Smooth muscle cell (in vitro differentiated cells): ENCODE measurements at regions not wholly inside any gene's neighbourhood (a gene's known extent, or its start where the extent isn't known, plus 50 kb on each side); places are given as distances from the start of the nearest gene placed in this dataset.

Experiments used
- DNase-seq: peaks from one replicate; lab custom pipeline; 2025; ENCODE audit not compliant: unreplicated experiment; lab: John Stamatoyannopoulos, UW
- H2AFZ ChIP-seq: fragments of 200-600 bp; sonication (generic); 2 replicates; pipeline ENCODE4 v1.6.0; 2016; ENCODE audit warnings: antibody characterized with exemption, low read depth, mild to moderate bottlenecking
- H3F3A ChIP-seq: fragments of 200-600 bp; sonication (generic); 2 replicates; pipeline ENCODE4 v1.6.0; 2017; ENCODE audit warnings: antibody characterized with exemption, low read depth
- H3K27ac ChIP-seq: fragments of 200-600 bp; sonication (generic); 2 replicates; pipeline ENCODE4 v1.5.1; 2016; ENCODE audit warnings: low read depth, mild to moderate bottlenecking
- H3K27me3 ChIP-seq: fragments of 200-600 bp; sonication (generic); 2 replicates; pipeline ENCODE4 v1.6.1; 2016; ENCODE audit warnings: low read depth, mild to moderate bottlenecking
- H3K36me3 ChIP-seq: fragments of 200-600 bp; sonication (generic); 2 replicates; pipeline ENCODE4 v1.5.1; 2016; ENCODE audit warnings: low read depth
- H3K4me1 ChIP-seq: fragments of 200-600 bp; sonication (generic); 2 replicates; pipeline ENCODE4 v1.5.1; 2016; ENCODE audit warnings: low read depth
- H3K4me2 ChIP-seq: fragments of 200-600 bp; sonication (generic); 2 replicates; pipeline ENCODE4 v1.6.0; 2016; ENCODE audit warnings: mild to moderate bottlenecking
- H3K4me3 ChIP-seq: fragments of 200-600 bp; sonication (generic); 2 replicates; pipeline ENCODE4 v1.5.1; 2016; ENCODE audit warnings: mild to moderate bottlenecking
- H3K79me2 ChIP-seq: fragments of 200-600 bp; sonication (generic); 2 replicates; pipeline ENCODE4 v1.6.0; 2016; ENCODE audit warnings: low read depth, mild to moderate bottlenecking
- H3K9ac ChIP-seq: fragments of 200-600 bp; sonication (generic); 2 replicates; pipeline ENCODE4 v1.6.0; 2016; ENCODE audit warnings: low read depth
- H3K9me3 ChIP-seq: fragments of 200-600 bp; sonication (generic); replicated peaks from 2 replicates; pipeline ENCODE4 v1.5.1; 2016; ENCODE audit warnings: low read depth
- H4K20me1 ChIP-seq: fragments of 200-600 bp; sonication (generic); 2 replicates; pipeline ENCODE4 v1.6.0; 2016; ENCODE audit warnings: low read depth
- CTCF ChIP-seq: fragments of 200-600 bp; sonication (generic); IDR thresholded peaks from 2 replicates; pipeline ENCODE4 v1.5.1; 2017; ENCODE audit warnings: borderline replicate concordance, mild to moderate bottlenecking, antibody characterized with exemption; ENCODE audit not compliant: insufficient read depth, poor library complexity, severe bottlenecking
- WGBS: methylation state at CpG from one replicate; pipeline ENCODE4 v1.1.7; 2016; ENCODE audit warnings: low lambda C conversion rate; 5-methylcytosine and 5-hydroxymethylcytosine counted together

- Histone ChIP-seq H3K27me3 (peaks cover 6% of the 10 kb centered on the region), H3F3A (no peaks in the 10 kb centered on the region), H3K9ac (no peak overlapping the region), H2AFZ (no peak overlapping the region), H3K4me2 (no peak overlapping the region), H3K36me3 (no peaks in the 10 kb centered on the region), H3K9me3 (no peaks in the 10 kb centered on the region), H3K4me1 (no peaks in the 10 kb centered on the region), H4K20me1 (no peaks in the 10 kb centered on the region), H3K4me3 (no peak overlapping the region), H3K79me2 (no peaks in the 10 kb centered on the region), H3K27ac (no peak overlapping the region)
- WGBS = 58% methylated on average over 3 of the region's 3 CpGs
- no peak for TF ChIP-seq CTCF
- no peak for DNase-seq
These were observed 172.2 kb upstream of the PDE1C start for GRCh38 chr7:32242436-32242835.

DNA sequence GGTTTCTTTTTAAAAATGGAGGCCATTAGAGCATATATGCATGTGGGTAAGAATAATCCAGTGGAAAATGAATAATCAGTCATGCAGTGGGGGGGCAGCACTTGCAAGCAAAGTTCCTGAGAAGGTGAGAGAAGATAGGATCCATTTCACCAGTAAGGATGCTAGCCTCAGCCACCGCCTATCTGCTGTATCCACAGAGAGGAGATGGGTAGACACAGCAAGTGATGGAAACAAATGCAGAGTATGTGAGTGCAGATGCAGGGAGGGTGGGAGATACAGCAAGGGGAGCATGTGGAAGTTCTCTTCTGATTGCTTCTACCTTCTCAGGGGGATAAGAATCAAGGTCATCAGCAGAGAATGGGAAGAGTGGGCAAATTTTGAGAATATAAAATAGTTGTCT lies 171.4 kb upstream of the PDE1C start:
- Histone ChIP-seq H4K20me1 (no peaks in the 10 kb centered on the region), H3K36me3 (no peaks in the 10 kb centered on the region), H3K79me2 (no peaks in the 10 kb centered on the region), H3K4me3 (no peak overlapping the region), H3K27me3 (peaks cover 6% of the 10 kb centered on the region), H3K4me2 (no peak overlapping the region), H3K9me3 (no peaks in the 10 kb centered on the region), H3F3A (no peaks in the 10 kb centered on the region), H3K9ac (no peak overlapping the region), H2AFZ (no peak overlapping the region), H3K27ac (no peak overlapping the region), H3K4me1 (no peaks in the 10 kb centered on the region)
- no peak for TF ChIP-seq CTCF
- no peak for DNase-seq
- 100% methylated on average over 1 of the region's 1 CpG for WGBS

GRCh38 chr7:32239764-32240163 lies 169.6 kb upstream of the PDE1C start:
- no peak for TF ChIP-seq CTCF
- H3K4me3 ChIP-seq = no peak overlapping the region

GRCh38 chr7:32228601-32229000 lies 158.4 kb upstream of the PDE1C start:
- Histone ChIP-seq H3K79me2 (no peaks in the 10 kb centered on the region), H3K4me3 (no peak overlapping the region), H3K27me3 (peaks cover 3% of the 10 kb centered on the region), H3K4me2 (no peak overlapping the region), H3K36me3 (no peaks in the 10 kb centered on the region), H2AFZ (no peak overlapping the region), H4K20me1 (no peaks in the 10 kb centered on the region), H3F3A (no peaks in the 10 kb centered on the region), H3K9me3 (no peaks in the 10 kb centered on the region), H3K27ac (no peak overlapping the region), H3K4me1 (no peaks in the 10 kb centered on the region), H3K9ac (no peak overlapping the region)
- no peak for TF ChIP-seq CTCF
- WGBS = 100% methylated on average over 2 of the region's 2 CpGs
- DNase-seq = no peak

More at GRCh38 chr7:32239764-32240163, 169.6 kb upstream of the PDE1C start:
- Histone ChIP-seq H3K4me1 (no peaks in the 10 kb centered on the region), H3K27ac (no peak overlapping the region), H3K9ac (no peak overlapping the region), H3K9me3 (peaks cover 1% of the 10 kb centered on the region), H3F3A (no peaks in the 10 kb centered on the region), H3K36me3 (no peaks in the 10 kb centered on the region), H3K27me3 (peaks cover 6% of the 10 kb centered on the region), H2AFZ (no peak overlapping the region), H3K4me2 (no peak overlapping the region), H4K20me1 (no peaks in the 10 kb centered on the region), H3K79me2 (no peaks in the 10 kb centered on the region)
- DNase-seq = no peak
- 88% methylated on average over 1 of the region's 1 CpG for WGBS
